Ishikawa (cell line): ENCODE measurements at regions not wholly inside any gene's neighbourhood (a gene's known extent, or its start where the extent isn't known, plus 50 kb on each side); places are given as distances from the start of the nearest gene placed in this dataset.

Experiments used
- CEBPB ChIP-seq: IDR thresholded peaks from 2 replicates; pipeline ENCODE4 v1.6.1; 2012
- CREB1 ChIP-seq: IDR thresholded peaks from 2 replicates; pipeline ENCODE4 v1.6.1; 2012; ENCODE audit warnings: low read depth
- RAD21 ChIP-seq: IDR thresholded peaks from 2 replicates; pipeline ENCODE4 v1.6.1; 2012; ENCODE audit warnings: low read depth
- TAF1 ChIP-seq: IDR thresholded peaks from 2 replicates; pipeline ENCODE4 v1.6.1; 2012; ENCODE audit warnings: low read depth, mild to moderate bottlenecking
- TF ChIP-seq, protein P1 (sequence below): IDR thresholded peaks from 2 replicates; pipeline ENCODE4 v1.6.1; 2012

DNA sequence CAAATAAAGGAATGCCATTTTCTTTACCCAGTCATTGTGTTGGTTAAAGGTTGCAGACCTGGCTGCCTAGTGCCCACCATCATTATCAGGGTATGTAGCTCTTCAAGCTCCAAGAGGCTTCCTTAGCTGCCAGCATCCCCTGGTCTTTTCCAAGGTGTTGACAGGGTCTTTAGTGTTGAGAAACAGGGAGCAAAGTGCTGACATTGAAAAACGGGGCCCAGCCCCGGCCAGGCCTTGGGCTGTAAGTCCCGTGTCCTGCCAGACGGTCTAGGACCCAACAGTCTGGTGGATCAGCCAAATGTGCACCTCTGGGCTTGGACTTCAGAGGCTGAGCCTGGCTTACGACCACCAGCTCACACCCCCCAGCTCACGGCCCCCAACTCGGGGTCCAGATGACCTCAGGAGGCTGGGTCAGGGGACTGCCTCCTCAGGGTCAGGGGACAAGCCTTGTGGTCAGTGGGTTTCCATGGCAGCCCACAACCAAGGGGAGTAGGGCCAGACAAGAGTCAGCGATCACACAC, 114.4 kb upstream of the MLN start:
- TF ChIP-seq RAD21 (no peak), CEBPB (no peak), TAF1 (no peak), CREB1 (no peak)
- TF ChIP-seq, protein P1, sequence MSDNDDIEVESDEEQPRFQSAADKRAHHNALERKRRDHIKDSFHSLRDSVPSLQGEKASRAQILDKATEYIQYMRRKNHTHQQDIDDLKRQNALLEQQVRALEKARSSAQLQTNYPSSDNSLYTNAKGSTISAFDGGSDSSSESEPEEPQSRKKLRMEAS: no peak
